T-helper 2 cell treated with Interferon-gamma antibody and Interleukin-4, amounts not matched to agents 5 μg/mL and 100 μg/mL, for 36 hours (primary cell): ENCODE measurements at regions not wholly inside any gene's neighbourhood (a gene's known extent, or its start where the extent isn't known, plus 50 kb on each side); places are given as distances from the start of the nearest gene placed in this dataset.
A peak's percentile ranks its signal among the peaks of the same experiment; 100 is the strongest.

Source experiments
- DNase-seq: peaks from one replicate; pipeline ENCODE4 v3.0.0; 2021; ENCODE audit warnings: low spot score
- H3K27ac Mint-ChIP-seq: one replicate; pipeline ENCODE4 v1.8.0; 2021; ENCODE audit warnings: mild to moderate bottlenecking, mixed read lengths
- H3K27me3 Mint-ChIP-seq: one replicate; pipeline ENCODE4 v1.8.0; 2021; ENCODE audit warnings: low read depth, mixed read lengths
- H3K36me3 Mint-ChIP-seq: one replicate; pipeline ENCODE4 v1.8.0; 2021; ENCODE audit warnings: low read depth, mixed read lengths
- H3K4me1 Mint-ChIP-seq: one replicate; pipeline ENCODE4 v1.8.0; 2021; ENCODE audit warnings: low read depth, mixed read lengths
- H3K4me3 Mint-ChIP-seq: one replicate; pipeline ENCODE4 v1.8.0; 2022; ENCODE audit warnings: mild to moderate bottlenecking, moderate library complexity, mixed read lengths
- H3K9me3 Mint-ChIP-seq: one replicate; pipeline ENCODE4 v1.8.0; 2021; ENCODE audit warnings: mixed read lengths

GRCh38 chr2:240227538-240228428, 87.3 kb upstream of the OTOS start:
- H3K4me3 Mint-ChIP-seq, result no peak overlapping the region
- no peaks in the 10 kb centered on the region for H3K4me1 Mint-ChIP-seq
- peaks cover 18% of the 10 kb centered on the region for H3K9me3 Mint-ChIP-seq
- no peak overlapping the region for H3K27ac Mint-ChIP-seq
- H3K36me3 Mint-ChIP-seq, result peaks cover 2% of the 10 kb centered on the region
- no peak for DNase-seq
- peaks cover 8% of the 10 kb centered on the region for H3K27me3 Mint-ChIP-seq

GRCh38 chr2:240229005-240229404, 88.5 kb upstream of the OTOS start:
- Mint-ChIP-seq H3K4me1 (no peaks in the 10 kb centered on the region), H3K9me3 (peaks cover 18% of the 10 kb centered on the region), H3K27me3 (no peaks in the 10 kb centered on the region), H3K4me3 (no peak overlapping the region), H3K36me3 (peaks cover 2% of the 10 kb centered on the region), H3K27ac (no peak overlapping the region)
- DNase-seq, result no peak

GRCh38 chr2:240229603-240230235, 89.3 kb upstream of the OTOS start:
- H3K36me3 Mint-ChIP-seq, result peaks cover 2% of the 10 kb centered on the region
- no peak overlapping the region for H3K27ac Mint-ChIP-seq
- no peak overlapping the region for H3K4me3 Mint-ChIP-seq
- DNase-seq, result no peak
- peaks cover 18% of the 10 kb centered on the region for H3K9me3 Mint-ChIP-seq
- no peaks in the 10 kb centered on the region for H3K27me3 Mint-ChIP-seq
- H3K4me1 Mint-ChIP-seq, result no peaks in the 10 kb centered on the region

- no peak for DNase-seq
- Mint-ChIP-seq H3K36me3 (peaks cover 2% of the 10 kb centered on the region), H3K4me1 (no peaks in the 10 kb centered on the region), H3K27ac (no peak overlapping the region), H3K27me3 (no peaks in the 10 kb centered on the region), H3K9me3 (peaks cover 18% of the 10 kb centered on the region), H3K4me3 (no peak overlapping the region)
Observed at GRCh38 chr2:240230291-240230931, 90.0 kb upstream of the OTOS start.

GRCh38 chr2:240231838-240232244, 91.4 kb upstream of the OTOS start:
- DNase-seq, result no peak
- no peaks in the 10 kb centered on the region for H3K4me1 Mint-ChIP-seq
- no peak overlapping the region for H3K4me3 Mint-ChIP-seq
- no peaks in the 10 kb centered on the region for H3K27me3 Mint-ChIP-seq
- peaks cover 2% of the 10 kb centered on the region for H3K36me3 Mint-ChIP-seq
- H3K27ac Mint-ChIP-seq, result no peak overlapping the region
- peaks cover 18% of the 10 kb centered on the region for H3K9me3 Mint-ChIP-seq

GRCh38 chr2:240232264-240232915, 91.9 kb upstream of the OTOS start:
- H3K27ac Mint-ChIP-seq, result no peak overlapping the region
- H3K27me3 Mint-ChIP-seq, result no peaks in the 10 kb centered on the region
- no peaks in the 10 kb centered on the region for H3K4me1 Mint-ChIP-seq
- no peak for DNase-seq
- H3K9me3 Mint-ChIP-seq, result peaks cover 18% of the 10 kb centered on the region
- peaks cover 2% of the 10 kb centered on the region for H3K36me3 Mint-ChIP-seq
- H3K4me3 Mint-ChIP-seq, result no peak overlapping the region

- H3K4me3 Mint-ChIP-seq, result no peak overlapping the region
- H3K36me3 Mint-ChIP-seq, result peaks cover 2% of the 10 kb centered on the region
- no peaks in the 10 kb centered on the region for H3K27me3 Mint-ChIP-seq
- peaks cover 18% of the 10 kb centered on the region for H3K9me3 Mint-ChIP-seq
- H3K27ac Mint-ChIP-seq, result no peak overlapping the region
- DNase-seq, result peak; percentile 61
- no peaks in the 10 kb centered on the region for H3K4me1 Mint-ChIP-seq
Observed at GRCh38 chr2:240232961-240233884, 92.8 kb upstream of the OTOS start.

- H3K9me3 Mint-ChIP-seq, result peaks cover 12% of the 10 kb centered on the region
- no peak for DNase-seq
- no peak overlapping the region for H3K27ac Mint-ChIP-seq
- H3K4me1 Mint-ChIP-seq, result no peaks in the 10 kb centered on the region
- H3K4me3 Mint-ChIP-seq, result peak overlapping the region; percentile 21
- H3K27me3 Mint-ChIP-seq, result no peaks in the 10 kb centered on the region
- no peaks in the 10 kb centered on the region for H3K36me3 Mint-ChIP-seq
Observed at GRCh38 chr2:240233885-240234502, 93.5 kb upstream of the OTOS start.

- Mint-ChIP-seq H3K4me1 (no peaks in the 10 kb centered on the region), H3K36me3 (no peaks in the 10 kb centered on the region)
Observed at GRCh38 chr2:240234503-240234951, 94.1 kb upstream of the OTOS start.

GRCh38 chr2:240235149-240235803, 94.8 kb upstream of the OTOS start:
- H3K27me3 Mint-ChIP-seq, result peaks cover 3% of the 10 kb centered on the region
- no peak for DNase-seq
- H3K4me1 Mint-ChIP-seq, result peaks cover under 1% of the 10 kb centered on the region
- H3K36me3 Mint-ChIP-seq, result no peaks in the 10 kb centered on the region
- H3K9me3 Mint-ChIP-seq, result no peaks in the 10 kb centered on the region
- no peak overlapping the region for H3K27ac Mint-ChIP-seq
- no peak overlapping the region for H3K4me3 Mint-ChIP-seq

More at GRCh38 chr2:240234503-240234951, 94.1 kb upstream of the OTOS start:
- no peak for DNase-seq
- Mint-ChIP-seq H3K4me3 (no peak overlapping the region), H3K9me3 (peaks cover 7% of the 10 kb centered on the region), H3K27me3 (peaks cover 3% of the 10 kb centered on the region), H3K27ac (no peak overlapping the region)

GRCh38 chr2:240235811-240236210, 95.4 kb upstream of the OTOS start:
- no peak for DNase-seq
- Mint-ChIP-seq H3K9me3 (no peaks in the 10 kb centered on the region), H3K27ac (no peak overlapping the region), H3K36me3 (no peaks in the 10 kb centered on the region), H3K4me1 (peaks cover 2% of the 10 kb centered on the region), H3K4me3 (no peak overlapping the region), H3K27me3 (peaks cover 3% of the 10 kb centered on the region)
